ENCODE measurements at regions not wholly inside any gene's neighbourhood (a gene's known extent, or its start where the extent isn't known, plus 50 kb on each side); places are given as distances from the start of the nearest gene placed in this dataset.

DNA sequence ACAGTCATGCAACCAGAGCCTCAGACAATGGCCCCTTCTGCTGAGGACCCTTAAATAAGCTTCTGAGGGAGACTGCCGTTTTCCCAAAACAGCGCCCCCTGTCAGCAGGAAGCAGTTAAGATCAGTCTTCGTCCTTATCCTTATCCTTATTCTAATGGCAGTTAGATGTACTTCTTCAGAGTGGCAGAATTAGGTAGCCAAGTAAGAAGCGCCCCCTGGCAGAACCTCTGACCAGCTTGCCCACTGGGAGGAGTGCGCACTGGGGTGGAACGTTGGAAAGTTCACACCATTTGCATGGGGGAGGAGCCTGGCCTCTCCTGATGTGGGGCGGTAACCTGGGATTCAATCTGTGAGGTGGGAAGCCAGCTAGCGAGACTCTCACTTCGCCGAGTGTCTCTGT lies 133.6 kb upstream of the QRFPR start:
- CTCF ChIA-PET = interaction anchor here (0.6 to 1.2 kb wide), 2 partner anchors 52 to 249 kb away, joined by 3 to 4 read pairs; no protein-coding TSS in a partner anchor
- Histone ChIP-seq H2AFZ (ENCODE audit: control insufficient read depth, low read depth, low read length) (no peak overlapping the region), H3K4me2 (ENCODE audit: control insufficient read depth, insufficient read depth) (no peak overlapping the region)

DNA sequence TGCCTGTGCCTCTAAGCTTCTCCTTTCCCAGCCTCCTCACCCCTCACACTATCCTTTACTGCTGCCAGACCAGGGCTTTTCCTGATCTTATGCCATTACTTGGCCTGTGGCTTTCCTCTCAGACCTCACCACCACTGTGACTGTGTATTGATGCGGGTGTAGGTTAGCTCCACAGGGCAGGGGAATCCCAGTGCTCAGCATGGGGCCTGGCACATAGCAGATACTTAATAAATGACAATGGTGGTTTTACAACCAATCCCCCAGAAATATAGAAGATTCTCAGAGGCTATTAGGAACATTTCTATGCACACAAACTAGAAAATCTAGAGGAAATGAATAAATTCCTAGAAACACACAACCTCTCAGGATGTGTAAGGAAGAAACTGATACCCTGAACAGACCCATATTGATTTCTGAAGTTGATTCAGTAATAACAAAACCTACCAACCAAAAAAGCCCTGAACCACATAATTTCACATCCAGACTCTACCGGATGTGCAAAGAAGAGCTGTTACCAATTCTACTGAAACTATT lies 129.6 kb upstream of the QRFPR start:
- no peak overlapping the region for H3K9ac ChIP-seq (ENCODE audit: control insufficient read depth, insufficient read depth, low read length)
- H3K27me3 ChIP-seq (replicated peaks in 1 of 2; ENCODE audit: control insufficient read depth in 2 of 2, insufficient read depth in 2 of 2, low read length in 1 of 2) = no peaks in the 10 kb centered on the region
- H3K79me2 ChIP-seq (ENCODE audit: control insufficient read depth, insufficient read depth, low read length) = no peaks in the 10 kb centered on the region
- in situ Hi-C loops (cut with MboI) = no loop called here
- DNase-seq (ENCODE audit: low read depth, low spot score) = no peak
- SMC1A ChIA-PET (ENCODE audit: uncharacterized antibody, unreplicated experiment) = interaction anchor here (0.7 kb wide), 1 partner anchor 151 kb away, joined by 3 read pairs; no protein-coding TSS in a partner anchor
- H2AFZ ChIP-seq (ENCODE audit: control insufficient read depth, low read depth, low read length) = no peak overlapping the region
- FAIRE-seq = no peak
- POLR2A ChIA-PET = no interaction called here
- no peaks in the 10 kb centered on the region for H4K20me1 ChIP-seq (ENCODE audit: control insufficient read depth, insufficient read depth)
- TF ChIP-seq MEF2B (IDR thresholded peaks at IDR 0.05; ENCODE audit: partially characterized antibody, poor library complexity, severe bottlenecking) (no peak), SMAD1 (IDR thresholded peaks at IDR 0.05; ENCODE audit: low read depth, partially characterized antibody) (no peak), RUNX3 (IDR thresholded peaks at IDR 0.05; ENCODE audit: low read length) (peak; percentile 61), JUNB (IDR thresholded peaks at IDR 0.05) (peak; percentile 62), DPF2 (IDR thresholded peaks at IDR 0.05) (no peak), RAD51 (IDR thresholded peaks at IDR 0.05) (no peak), NFIC (IDR thresholded peaks at IDR 0.05; ENCODE audit: low read depth, low read length) (peak; percentile 47), EED (IDR thresholded peaks at IDR 0.05; ENCODE audit: low read depth) (no peak)
- TF ChIP-seq, protein P1, sequence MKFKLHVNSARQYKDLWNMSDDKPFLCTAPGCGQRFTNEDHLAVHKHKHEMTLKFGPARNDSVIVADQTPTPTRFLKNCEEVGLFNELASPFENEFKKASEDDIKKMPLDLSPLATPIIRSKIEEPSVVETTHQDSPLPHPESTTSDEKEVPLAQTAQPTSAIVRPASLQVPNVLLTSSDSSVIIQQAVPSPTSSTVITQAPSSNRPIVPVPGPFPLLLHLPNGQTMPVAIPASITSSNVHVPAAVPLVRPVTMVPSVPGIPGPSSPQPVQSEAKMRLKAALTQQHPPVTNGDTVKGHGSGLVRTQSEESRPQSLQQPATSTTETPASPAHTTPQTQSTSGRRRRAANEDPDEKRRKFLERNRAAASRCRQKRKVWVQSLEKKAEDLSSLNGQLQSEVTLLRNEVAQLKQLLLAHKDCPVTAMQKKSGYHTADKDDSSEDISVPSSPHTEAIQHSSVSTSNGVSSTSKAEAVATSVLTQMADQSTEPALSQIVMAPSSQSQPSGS (IDR thresholded peaks at IDR 0.05; ENCODE audit: low read length) = 0 out of 2 replicates have a peak, but pooled peaks have one; percentile 23
- H3K4me1 ChIP-seq (ENCODE audit: control insufficient read depth, insufficient read depth, low read length) = peaks cover 7% of the 10 kb centered on the region
- H3K27ac ChIP-seq (ENCODE audit: control insufficient read depth, insufficient read depth) = no peak overlapping the region
- no peaks in the 10 kb centered on the region for H3K9me3 ChIP-seq (replicated peaks; ENCODE audit: control insufficient read depth, insufficient read depth, low read length)
- BruUV-seq (replicated peaks) = no TSS peak
- intact Hi-C loops (cut with micrococcal nuclease; ENCODE audit: unreplicated experiment) = no loop called here
- H3K4me2 ChIP-seq (ENCODE audit: control insufficient read depth, insufficient read depth) = peak overlapping the region; percentile 21; the same call in 1 of the 2 replicates
- H3K4me3 ChIP-seq = no peak overlapping the region
- WGBS (ENCODE audit: insufficient coverage, insufficient replicate concordance, low lambda C conversion rate, missing lambda C conversion rate) = 0% methylated on average over 2 of the region's 2 CpGs
- H3K36me3 ChIP-seq (ENCODE audit: control insufficient read depth in 2 of 2, insufficient read depth in 2 of 2, low read length in 1 of 2) = no peaks in the 10 kb centered on the region
- CTCF ChIA-PET = interaction anchor here (1.0 kb wide), 1 partner anchor 32 kb away, joined by 4 read pairs; no protein-coding TSS in a partner anchor
- RAD21 ChIA-PET (ENCODE audit: unreplicated experiment) = no interaction called here
- peak; percentile 83 for ATAC-seq

More for the DNA sequence above, 133.6 kb upstream of the QRFPR start:
- no peak overlapping the region for H3K4me3 ChIP-seq
- ChIA-PET RAD21 (ENCODE audit: unreplicated experiment) (no interaction called here), SMC1A (ENCODE audit: uncharacterized antibody, unreplicated experiment) (no interaction called here), POLR2A (no interaction called here)
- no peak overlapping the region for H3K9ac ChIP-seq (ENCODE audit: control insufficient read depth, insufficient read depth, low read length)
- H3K36me3 ChIP-seq (ENCODE audit: control insufficient read depth in 2 of 2, insufficient read depth in 2 of 2, low read length in 1 of 2) = no peaks in the 10 kb centered on the region
- peaks cover 7% of the 10 kb centered on the region for H3K4me1 ChIP-seq (ENCODE audit: control insufficient read depth, insufficient read depth, low read length)
- TF ChIP-seq TARDBP (IDR thresholded peaks at IDR 0.05; ENCODE audit: borderline replicate concordance) = no peak
- TF ChIP-seq, protein P2, sequence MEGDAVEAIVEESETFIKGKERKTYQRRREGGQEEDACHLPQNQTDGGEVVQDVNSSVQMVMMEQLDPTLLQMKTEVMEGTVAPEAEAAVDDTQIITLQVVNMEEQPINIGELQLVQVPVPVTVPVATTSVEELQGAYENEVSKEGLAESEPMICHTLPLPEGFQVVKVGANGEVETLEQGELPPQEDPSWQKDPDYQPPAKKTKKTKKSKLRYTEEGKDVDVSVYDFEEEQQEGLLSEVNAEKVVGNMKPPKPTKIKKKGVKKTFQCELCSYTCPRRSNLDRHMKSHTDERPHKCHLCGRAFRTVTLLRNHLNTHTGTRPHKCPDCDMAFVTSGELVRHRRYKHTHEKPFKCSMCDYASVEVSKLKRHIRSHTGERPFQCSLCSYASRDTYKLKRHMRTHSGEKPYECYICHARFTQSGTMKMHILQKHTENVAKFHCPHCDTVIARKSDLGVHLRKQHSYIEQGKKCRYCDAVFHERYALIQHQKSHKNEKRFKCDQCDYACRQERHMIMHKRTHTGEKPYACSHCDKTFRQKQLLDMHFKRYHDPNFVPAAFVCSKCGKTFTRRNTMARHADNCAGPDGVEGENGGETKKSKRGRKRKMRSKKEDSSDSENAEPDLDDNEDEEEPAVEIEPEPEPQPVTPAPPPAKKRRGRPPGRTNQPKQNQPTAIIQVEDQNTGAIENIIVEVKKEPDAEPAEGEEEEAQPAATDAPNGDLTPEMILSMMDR (IDR thresholded peaks at IDR 0.05 in 2 of 3, conservative IDR thresholded peaks at IDR 0.05 in 1 of 3; ENCODE audit: control insufficient read depth in 2 of 3, extremely low read depth in 1 of 3, insufficient read depth in 1 of 3, low read depth in 3 of 3, low read length in 3 of 3) = 0 out of 6 replicates have a peak, but pooled peaks of 1 of the 3 experiments have one; percentile 2
- ATAC-seq = no peak
- 56% methylated on average over 10 of the region's 10 CpGs for WGBS (ENCODE audit: insufficient coverage, insufficient replicate concordance, low lambda C conversion rate, missing lambda C conversion rate)
- H3K27ac ChIP-seq (ENCODE audit: control insufficient read depth, insufficient read depth) = no peak overlapping the region
- H3K79me2 ChIP-seq (ENCODE audit: control insufficient read depth, insufficient read depth, low read length) = no peaks in the 10 kb centered on the region
- DNase-seq (ENCODE audit: low read depth, low spot score) = no peak
- no peak for FAIRE-seq
- in situ Hi-C loops (cut with MboI) = no loop called here
- no peaks in the 10 kb centered on the region for H3K9me3 ChIP-seq (replicated peaks; ENCODE audit: control insufficient read depth, insufficient read depth, low read length)
- no TSS peak for BruUV-seq (replicated peaks)
- H3K27me3 ChIP-seq (replicated peaks in 1 of 2; ENCODE audit: control insufficient read depth in 2 of 2, insufficient read depth in 2 of 2, low read length in 1 of 2) = no peaks in the 10 kb centered on the region
- H4K20me1 ChIP-seq (ENCODE audit: control insufficient read depth, insufficient read depth) = no peaks in the 10 kb centered on the region
- intact Hi-C loops (cut with micrococcal nuclease; ENCODE audit: unreplicated experiment) = no loop called here

Measured in GM12878 (cell line).